ENCODE measurements at regions not wholly inside any gene's neighbourhood (a gene's known extent, or its start where the extent isn't known, plus 50 kb on each side); places are given as distances from the start of the nearest gene placed in this dataset.

- DNase-seq (ENCODE audit: low spot score) = no peak
- POLR2A ChIA-PET (ENCODE audit: low non-redundant PET) = no interaction called here
- TF ChIP-seq CTCF (conservative IDR thresholded peaks at IDR 0.05; ENCODE audit: low read depth) = no peak
- H3K27ac ChIP-seq = no peak overlapping the region
- CTCF ChIA-PET = no interaction called here
Observed at GRCh38 chr3:150142936-150143335, 172.2 kb upstream of the PFN2 start.

- TF ChIP-seq CTCF (conservative IDR thresholded peaks at IDR 0.05; ENCODE audit: low read depth) = no peak
- DNase-seq (ENCODE audit: low spot score) = no peak
- ChIA-PET CTCF (interaction anchor here (0.5 kb wide), 1 partner anchor 179 kb away, joined by 3 read pairs; no protein-coding TSS in a partner anchor), POLR2A (ENCODE audit: low non-redundant PET) (no interaction called here)
- no peak overlapping the region for H3K27ac ChIP-seq
Observed at GRCh38 chr3:150141790-150142326, 171.2 kb upstream of the PFN2 start.

- H3K27ac ChIP-seq = no peak overlapping the region
- no peak for TF ChIP-seq CTCF (conservative IDR thresholded peaks at IDR 0.05; ENCODE audit: low read depth)
- ChIA-PET POLR2A (ENCODE audit: low non-redundant PET) (no interaction called here), CTCF (no interaction called here)
- DNase-seq (ENCODE audit: low spot score) = no peak
Observed at GRCh38 chr3:150140614-150141321, 170.1 kb upstream of the PFN2 start.

- TF ChIP-seq CTCF (conservative IDR thresholded peaks at IDR 0.05; ENCODE audit: low read depth) = no peak
- POLR2A ChIA-PET (ENCODE audit: low non-redundant PET) = no interaction called here
- H3K27ac ChIP-seq = no peak overlapping the region
- CTCF ChIA-PET = interaction anchor here (0.6 kb wide), 1 partner anchor 250 kb away, joined by 3 read pairs; no protein-coding TSS in a partner anchor
- no peak for DNase-seq (ENCODE audit: low spot score)
Observed at GRCh38 chr3:150138824-150139223, 168.1 kb upstream of the PFN2 start.

GRCh38 chr3:150136242-150136641 is 165.5 kb upstream of the PFN2 start:
- CTCF ChIA-PET = no interaction called here
- DNase-seq (ENCODE audit: low spot score) = no peak
- H3K27ac ChIP-seq = no peak overlapping the region
- TF ChIP-seq CTCF (conservative IDR thresholded peaks at IDR 0.05; ENCODE audit: low read depth) = no peak
- POLR2A ChIA-PET (ENCODE audit: low non-redundant PET) = no interaction called here

GRCh38 chr3:150135287-150135721 is 164.6 kb upstream of the PFN2 start:
- ChIA-PET POLR2A (ENCODE audit: low non-redundant PET) (no interaction called here), CTCF (no interaction called here)
- TF ChIP-seq CTCF (conservative IDR thresholded peaks at IDR 0.05; ENCODE audit: low read depth) = no peak
- DNase-seq (ENCODE audit: low spot score) = no peak
- H3K27ac ChIP-seq = no peak overlapping the region

All from RWPE1 (cell line).